Natural killer cell (primary cell): ENCODE measurements at regions not wholly inside any gene's neighbourhood (a gene's known extent, or its start where the extent isn't known, plus 50 kb on each side); places are given as distances from the start of the nearest gene placed in this dataset.
A peak's percentile ranks its signal among the peaks of the same experiment; 100 is the strongest.
"Not testable (repeated sequence)": the region's sequence is repeated elsewhere in the genome, so short reads cannot be mapped to it uniquely, and the experiment has no call there.

ENCODE experiments used
- ATAC-seq, 3 donors: fragments of 150-1000 bp in 2 of 3; fragments of 200-7000 bp in 1 of 3; cut with Tn5 transposase; 1 replicate in 1 of 3; 2 replicates in 2 of 3; pipeline ENCODE4 v1.10.0; 2021; ENCODE audit warnings: mild to moderate bottlenecking in 2 of 3, moderate library complexity in 2 of 3
- DNase-seq, 2 donors: peaks; one replicate each; pipeline versions ENCODE4 v3.0.0 to v3.0.0-alpha.2; 2013 to 2021; ENCODE audit warnings: mixed read lengths in 1 of 2
- H3K27ac ChIP-seq: one replicate; pipeline ENCODE4 v1.5.1; 2013; ENCODE audit warnings: mild to moderate bottlenecking, low read length
- H3K27me3 ChIP-seq: one replicate; pipeline ENCODE4 v1.6.1; 2013; ENCODE audit warnings: low read length; ENCODE audit not compliant: control insufficient read depth, insufficient read depth
- H3K36me3 ChIP-seq: one replicate; pipeline ENCODE4 v1.6.1; 2013; ENCODE audit warnings: low read length; ENCODE audit not compliant: control insufficient read depth, insufficient read depth
- H3K4me1 ChIP-seq: one replicate; pipeline ENCODE4 v1.6.1; 2013; ENCODE audit warnings: low read length; ENCODE audit not compliant: control insufficient read depth, insufficient read depth
- H3K4me3 ChIP-seq: one replicate; pipeline ENCODE4 v1.5.1; 2013; ENCODE audit warnings: low read length
- H3K9me3 ChIP-seq: one replicate; pipeline ENCODE4 v1.6.1; 2013; ENCODE audit warnings: low read length; ENCODE audit not compliant: control insufficient read depth, insufficient read depth
- H3K27ac Mint-ChIP-seq, 2 donors: one replicate each; pipeline ENCODE4 v1.8.0; 2022; ENCODE audit warnings: mild to moderate bottlenecking in 2 of 2, mixed read lengths in 2 of 2, moderate library complexity in 1 of 2
- H3K27me3 Mint-ChIP-seq, 2 donors: one replicate each; pipeline ENCODE4 v1.8.0; 2022; ENCODE audit warnings: low read depth in 2 of 2, mixed read lengths in 2 of 2
- H3K36me3 Mint-ChIP-seq: one replicate; pipeline ENCODE4 v1.8.0; 2022; ENCODE audit warnings: mixed read lengths
- H3K4me1 Mint-ChIP-seq, 2 donors: one replicate each; pipeline ENCODE4 v1.8.0; 2022; ENCODE audit warnings: mixed read lengths in 2 of 2
- H3K4me3 Mint-ChIP-seq: one replicate; pipeline ENCODE4 v1.8.0; 2022; ENCODE audit warnings: mild to moderate bottlenecking, moderate library complexity, mixed read lengths
- H3K9me3 Mint-ChIP-seq, 2 donors: one replicate each; pipeline ENCODE4 v1.8.0; 2022; ENCODE audit warnings: mixed read lengths in 2 of 2
- CTCF ChIP-seq: fragments of 200-600 bp; IDR thresholded peaks from one replicate; pipeline ENCODE4 v1.8.0; 2022; ENCODE audit warnings: antibody characterized with exemption
- WGBS: methylation state at CpG from one replicate; pipeline ENCODE4 v1.1.7; 2013; ENCODE audit warnings: missing lambda C conversion rate; ENCODE audit not compliant: insufficient coverage; 5-methylcytosine and 5-hydroxymethylcytosine counted together
- intact Hi-C: fragments of 100-400 bp; cut with micrococcal nuclease; formaldehyde crosslinking; loops from one replicate; pipeline ENCODE4 v1.14.2; 2022

DNA sequence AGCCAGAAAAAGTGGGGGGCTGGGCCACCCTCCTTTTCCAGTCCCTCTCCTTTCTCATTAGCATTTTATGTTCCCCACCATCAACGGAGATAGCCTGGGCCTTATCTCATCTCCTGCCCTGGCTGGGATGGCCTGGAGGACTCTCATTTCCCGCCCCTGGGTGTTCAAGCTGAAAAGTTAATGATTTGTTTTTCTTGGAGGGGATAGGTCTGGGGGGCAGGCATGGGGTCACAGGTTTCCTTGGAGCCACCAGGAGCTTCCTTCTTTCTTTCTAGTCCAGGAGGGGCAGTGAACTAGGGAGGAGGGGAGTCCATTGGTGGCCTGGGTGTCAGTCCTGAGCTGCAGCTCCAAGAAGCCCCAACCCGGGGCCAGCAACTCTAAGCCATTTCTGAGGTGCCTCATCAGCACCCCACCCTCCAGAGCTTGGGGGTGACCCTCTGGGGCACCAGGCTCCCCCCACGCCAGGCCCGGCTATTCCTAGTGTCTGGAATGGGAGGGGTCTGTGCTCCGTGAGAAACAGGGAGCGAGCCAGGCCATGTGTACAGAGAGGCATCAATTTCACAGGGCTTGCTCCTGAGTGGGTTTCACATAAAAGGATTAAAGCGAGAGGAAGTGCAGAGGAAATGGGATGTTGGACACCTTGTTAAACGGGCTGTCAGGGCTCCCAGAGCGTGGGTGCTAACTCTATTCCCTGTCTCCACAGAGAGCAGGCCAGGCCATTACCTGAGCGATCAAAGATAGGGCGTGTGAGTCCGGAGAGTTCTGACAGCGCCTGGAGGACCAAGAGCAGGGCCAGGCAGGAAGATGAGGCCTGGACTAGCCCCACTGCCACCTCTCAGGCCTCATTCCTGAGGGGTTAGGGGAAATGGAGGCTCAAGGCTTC, 90.6 kb upstream of the LHX1 start:
- Histone ChIP-seq H3K9me3 (no peaks in the 10 kb centered on the region), H3K27ac (no peak overlapping the region), H3K4me3 (no peak overlapping the region), H3K4me1 (no peaks in the 10 kb centered on the region), H3K36me3 (no peaks in the 10 kb centered on the region), H3K27me3 (peaks cover 7% of the 10 kb centered on the region)
- Mint-ChIP-seq H3K27me3 (peaks cover 25 to 35% of the 10 kb centered on the region in 2 donors), H3K4me1 (no peaks in the 10 kb centered on the region), H3K4me3 (no peak overlapping the region), H3K36me3 (no peaks in the 10 kb centered on the region), H3K27ac (no peak overlapping the region), H3K9me3 (no peaks in the 10 kb centered on the region)
- ATAC-seq (no peak), DNase-seq (no peak)
- no peak for TF ChIP-seq CTCF
- intact Hi-C loops, result no loop called here
- 64% methylated on average over 13 of the region's 14 CpGs for WGBS

DNA sequence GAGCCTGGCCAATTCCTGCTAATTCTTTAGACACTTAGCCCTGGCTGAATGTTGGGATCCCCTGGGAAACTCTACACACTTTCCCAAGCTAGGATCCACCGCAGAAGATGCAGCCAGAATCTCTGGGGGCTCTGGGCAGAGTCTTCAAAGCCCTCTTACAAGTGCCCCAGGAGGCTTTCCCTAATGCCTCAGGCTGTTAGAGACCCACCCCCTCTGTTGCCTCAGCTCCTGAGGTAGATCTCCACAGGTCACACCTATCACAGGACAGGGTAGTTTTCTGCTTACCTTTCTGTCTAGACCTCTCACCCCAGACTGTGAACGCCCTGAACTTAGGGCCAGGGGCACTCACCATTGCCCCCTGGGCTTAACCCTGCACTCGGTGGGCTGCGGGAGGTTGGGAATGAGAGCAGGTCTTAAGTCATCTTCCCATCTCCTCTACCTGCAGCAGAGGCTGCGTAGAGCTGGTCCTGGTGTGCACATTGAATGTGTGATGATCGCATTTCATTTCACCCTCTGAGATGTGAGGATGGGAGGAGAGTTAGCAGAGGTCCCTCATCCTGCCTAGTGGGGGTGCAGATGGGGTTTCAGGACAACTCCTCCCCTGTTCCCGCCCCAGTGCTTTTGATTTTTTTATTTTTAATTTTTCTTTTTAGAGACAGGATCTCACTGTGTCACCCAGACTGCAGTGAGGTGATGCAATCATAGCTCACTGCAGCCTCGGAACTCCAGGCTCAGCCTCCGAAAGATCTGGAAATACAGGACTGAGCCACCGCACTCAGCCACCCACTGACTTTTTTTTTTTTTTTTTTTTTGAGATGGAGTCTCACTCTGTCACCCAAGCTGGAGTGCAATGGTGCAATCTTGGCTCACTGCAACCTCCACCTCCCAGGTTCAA, 89.0 kb upstream of the LHX1 start:
- ATAC-seq, result no peak
- intact Hi-C loops, result no loop called here
- no peak for TF ChIP-seq CTCF
- 86% methylated on average over 9 of the region's 10 CpGs for WGBS
- no peaks in the 10 kb centered on the region for H3K9me3 Mint-ChIP-seq
- H3K4me3 Mint-ChIP-seq, result no peak overlapping the region
- Histone ChIP-seq H3K27me3 (peaks cover 7% of the 10 kb centered on the region), H3K36me3 (no peaks in the 10 kb centered on the region), H3K4me1 (no peaks in the 10 kb centered on the region), H3K27ac (no peak overlapping the region), H3K4me3 (no peak overlapping the region), H3K9me3 (no peaks in the 10 kb centered on the region)
- H3K27me3 Mint-ChIP-seq, result peaks cover 30 to 33% of the 10 kb centered on the region in 2 donors
- no peaks in the 10 kb centered on the region for H3K36me3 Mint-ChIP-seq
- H3K27ac Mint-ChIP-seq, result no peak overlapping the region
- DNase-seq, result no peak
- H3K4me1 Mint-ChIP-seq, result no peaks in the 10 kb centered on the region

GRCh38 chr17:36849020-36849419, 88.3 kb upstream of the LHX1 start:
- H3K4me1 ChIP-seq, H3K36me3 Mint-ChIP-seq, H3K27ac ChIP-seq, DNase-seq, H3K27ac Mint-ChIP-seq, H3K9me3 ChIP-seq, H3K36me3 ChIP-seq, intact Hi-C loops, H3K4me3 Mint-ChIP-seq, H3K4me3 ChIP-seq, H3K4me1 Mint-ChIP-seq, H3K27me3 ChIP-seq, ATAC-seq, H3K9me3 Mint-ChIP-seq: not testable (repeated sequence)
- WGBS, result 92% methylated on average over 9 of the region's 9 CpGs
- H3K27me3 Mint-ChIP-seq, result peaks cover 26 to 29% of the 10 kb centered on the region in 2 donors

GRCh38 chr17:36849871-36850348, 87.4 kb upstream of the LHX1 start:
- no peaks in the 10 kb centered on the region for H3K9me3 Mint-ChIP-seq
- peaks cover 18 to 22% of the 10 kb centered on the region in 2 donors for H3K27me3 Mint-ChIP-seq
- no peaks in the 10 kb centered on the region for H3K4me1 ChIP-seq
- H3K27me3 ChIP-seq, result peaks cover 7% of the 10 kb centered on the region
- no peaks in the 10 kb centered on the region for H3K36me3 ChIP-seq
- H3K27ac ChIP-seq, result no peak overlapping the region
- no peak for TF ChIP-seq CTCF
- no peak overlapping the region for H3K4me3 ChIP-seq
- no peaks in the 10 kb centered on the region for H3K9me3 ChIP-seq
- WGBS, result 59% methylated on average over 9 of the region's 9 CpGs
- ATAC-seq (no peak), DNase-seq (peak in 1 of 2 donors; percentile 4)
- intact Hi-C loops, result no loop called here
- H3K36me3 Mint-ChIP-seq, result no peaks in the 10 kb centered on the region
- H3K4me1 Mint-ChIP-seq, result no peaks in the 10 kb centered on the region
- H3K4me3 Mint-ChIP-seq, result no peak overlapping the region
- H3K27ac Mint-ChIP-seq, result no peak overlapping the region
